BE2C (cell line): ENCODE measurements at regions not wholly inside any gene's neighbourhood (a gene's known extent, or its start where the extent isn't known, plus 50 kb on each side); places are given as distances from the start of the nearest gene placed in this dataset.

ENCODE experiments used
- DNase-seq: peaks from one replicate; pipeline ENCODE4 v3.0.0-alpha.2; 2020
- H3K27me3 ChIP-seq: fragments of 250-450 bp; sonication (Bioruptor Pico); 2 replicates; pipeline ENCODE4 v1.5.1; 2020; ENCODE audit warnings: mild to moderate bottlenecking
- H3K36me3 ChIP-seq: fragments of 250-450 bp; sonication (Bioruptor Pico); 2 replicates; pipeline ENCODE4 v1.5.1; 2020; ENCODE audit warnings: mild to moderate bottlenecking
- H3K4me1 ChIP-seq: fragments of 250-450 bp; sonication (Bioruptor Pico); 2 replicates; pipeline ENCODE4 v1.5.1; 2020
- H3K4me3 ChIP-seq: 2 replicates; pipeline ENCODE4 v1.5.1; 2011; ENCODE audit warnings: low read depth, low read length
- H3K9me3 ChIP-seq: fragments of 250-450 bp; sonication (Bioruptor Pico); 2 replicates; pipeline ENCODE4 v1.5.1; 2020
- CTCF ChIP-seq: IDR thresholded peaks from 2 replicates; pipeline ENCODE4 v1.5.1; 2012; ENCODE audit warnings: mild to moderate bottlenecking, low read depth, low read length

GRCh38 chr9:129275626-129276247 lies 97.7 kb upstream of the IER5L start:
- no peaks in the 10 kb centered on the region for H3K36me3 ChIP-seq
- H3K9me3 ChIP-seq = no peaks in the 10 kb centered on the region
- no peak for TF ChIP-seq CTCF
- DNase-seq = no peak
- H3K27me3 ChIP-seq = no peaks in the 10 kb centered on the region
- peaks cover 7% of the 10 kb centered on the region; the same call in 1 of the 2 replicates for H3K4me1 ChIP-seq
- H3K4me3 ChIP-seq = no peak overlapping the region

GRCh38 chr9:129273941-129274684 lies 96.1 kb upstream of the IER5L start:
- peaks cover 7% of the 10 kb centered on the region; the same call in 1 of the 2 replicates for H3K4me1 ChIP-seq

GRCh38 chr9:129273136-129273895 lies 95.3 kb upstream of the IER5L start:
- Histone ChIP-seq H3K4me3 (no peak overlapping the region), H3K27me3 (no peaks in the 10 kb centered on the region), H3K4me1 (peaks cover 3% of the 10 kb centered on the region; the same call in 1 of the 2 replicates), H3K36me3 (no peaks in the 10 kb centered on the region), H3K9me3 (no peaks in the 10 kb centered on the region)
- no peak for TF ChIP-seq CTCF
- DNase-seq = no peak

More at GRCh38 chr9:129273941-129274684, 96.1 kb upstream of the IER5L start:
- Histone ChIP-seq H3K4me3 (no peak overlapping the region), H3K9me3 (no peaks in the 10 kb centered on the region), H3K27me3 (no peaks in the 10 kb centered on the region), H3K36me3 (no peaks in the 10 kb centered on the region)
- DNase-seq = no peak
- TF ChIP-seq CTCF = no peak

- TF ChIP-seq CTCF = no peak
- H3K4me1 ChIP-seq = no peaks in the 10 kb centered on the region
- no peak for DNase-seq
- no peaks in the 10 kb centered on the region for H3K9me3 ChIP-seq
- H3K27me3 ChIP-seq = no peaks in the 10 kb centered on the region
- no peaks in the 10 kb centered on the region for H3K36me3 ChIP-seq
- H3K4me3 ChIP-seq = no peak overlapping the region
Measured at GRCh38 chr9:129272348-129273025, 94.4 kb upstream of the IER5L start.

- Histone ChIP-seq H3K4me1 (no peaks in the 10 kb centered on the region), H3K9me3 (no peaks in the 10 kb centered on the region), H3K36me3 (no peaks in the 10 kb centered on the region), H3K4me3 (no peak overlapping the region), H3K27me3 (no peaks in the 10 kb centered on the region)
- no peak for TF ChIP-seq CTCF
- DNase-seq = no peak
Measured at GRCh38 chr9:129270903-129271431, 92.9 kb upstream of the IER5L start.
